GM21717 (cell line): ENCODE measurements at regions not wholly inside any gene's neighbourhood (a gene's known extent, or its start where the extent isn't known, plus 50 kb on each side); places are given as distances from the start of the nearest gene placed in this dataset.

ENCODE experiments used
- ATAC-seq: cut with Tn5 transposase; IDR thresholded peaks from one replicate; pipeline ENCODE4 v1.9.1; 2021; ENCODE audit warnings: mild to moderate bottlenecking, moderate library complexity; ENCODE audit not compliant: unreplicated experiment

DNA sequence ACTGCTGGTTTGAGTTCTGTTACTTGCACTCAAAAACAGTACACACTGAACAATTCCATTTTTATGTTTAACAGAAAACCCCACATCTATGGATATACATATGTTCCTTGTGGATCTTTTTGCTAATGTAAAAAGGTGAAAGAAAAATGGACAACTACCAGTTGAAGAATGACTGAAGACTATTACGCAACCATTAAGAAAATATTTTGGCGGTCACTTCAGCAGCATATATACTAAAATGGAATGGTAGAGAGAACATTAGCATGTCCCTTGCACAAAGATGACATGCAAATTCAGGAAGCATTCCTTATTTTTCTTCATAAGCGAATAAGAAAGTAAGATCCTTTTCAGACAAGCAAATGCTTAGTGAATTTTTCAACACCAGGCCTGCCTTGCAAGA lies 84.6 kb upstream of the FMR1 start:
- ATAC-seq = no peak

DNA sequence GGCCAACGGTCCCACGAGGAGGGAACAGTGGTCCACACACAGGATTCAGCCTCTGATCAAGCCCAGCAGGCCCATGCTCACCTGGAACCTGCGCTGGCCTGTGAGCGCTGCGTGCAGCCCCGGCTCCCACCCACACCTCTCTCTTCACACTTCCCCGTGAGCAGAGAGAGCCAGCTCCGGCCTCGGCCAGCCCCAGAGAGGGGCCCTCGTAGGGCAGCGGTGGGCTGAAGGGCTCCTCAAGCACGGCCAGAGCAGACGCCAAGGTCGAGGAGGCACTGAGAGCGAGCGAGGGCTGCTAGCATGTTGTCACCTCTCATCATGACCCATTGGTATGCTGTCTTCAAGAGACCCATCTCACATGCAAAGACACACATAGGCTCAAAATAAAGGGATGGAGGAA lies 83.0 kb upstream of the FMR1 start:
- no peak for ATAC-seq

- peak; percentile 77 for ATAC-seq
Measured at GRCh38 chrX:147832707-147833348, 78.9 kb upstream of the FMR1 start.

- ATAC-seq = no peak
Measured at GRCh38 chrX:147838465-147839131, 73.1 kb upstream of the FMR1 start.

GRCh38 chrX:147846676-147847075 lies 65.0 kb upstream of the FMR1 start:
- ATAC-seq = no peak

DNA sequence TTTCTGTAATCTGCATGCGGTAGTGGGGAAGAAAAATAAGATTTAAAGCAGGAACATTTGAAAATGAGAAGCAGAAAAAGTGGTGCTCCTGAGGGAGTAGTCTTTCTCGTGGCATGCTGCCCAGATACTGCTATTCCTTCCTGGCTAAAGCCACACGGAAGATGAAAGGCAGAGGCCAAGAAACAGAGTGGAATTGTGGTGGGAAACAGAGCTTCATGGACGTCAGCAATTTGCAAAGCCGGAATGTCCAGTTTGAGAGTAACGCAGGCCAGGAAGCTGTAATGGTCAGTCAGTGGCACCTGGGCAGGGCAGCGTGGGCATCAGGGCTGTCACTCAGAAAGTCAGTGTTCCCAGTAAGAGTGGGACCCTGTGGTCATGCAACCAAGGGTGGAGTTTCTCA lies 63.7 kb upstream of the FMR1 start:
- no peak for ATAC-seq

DNA sequence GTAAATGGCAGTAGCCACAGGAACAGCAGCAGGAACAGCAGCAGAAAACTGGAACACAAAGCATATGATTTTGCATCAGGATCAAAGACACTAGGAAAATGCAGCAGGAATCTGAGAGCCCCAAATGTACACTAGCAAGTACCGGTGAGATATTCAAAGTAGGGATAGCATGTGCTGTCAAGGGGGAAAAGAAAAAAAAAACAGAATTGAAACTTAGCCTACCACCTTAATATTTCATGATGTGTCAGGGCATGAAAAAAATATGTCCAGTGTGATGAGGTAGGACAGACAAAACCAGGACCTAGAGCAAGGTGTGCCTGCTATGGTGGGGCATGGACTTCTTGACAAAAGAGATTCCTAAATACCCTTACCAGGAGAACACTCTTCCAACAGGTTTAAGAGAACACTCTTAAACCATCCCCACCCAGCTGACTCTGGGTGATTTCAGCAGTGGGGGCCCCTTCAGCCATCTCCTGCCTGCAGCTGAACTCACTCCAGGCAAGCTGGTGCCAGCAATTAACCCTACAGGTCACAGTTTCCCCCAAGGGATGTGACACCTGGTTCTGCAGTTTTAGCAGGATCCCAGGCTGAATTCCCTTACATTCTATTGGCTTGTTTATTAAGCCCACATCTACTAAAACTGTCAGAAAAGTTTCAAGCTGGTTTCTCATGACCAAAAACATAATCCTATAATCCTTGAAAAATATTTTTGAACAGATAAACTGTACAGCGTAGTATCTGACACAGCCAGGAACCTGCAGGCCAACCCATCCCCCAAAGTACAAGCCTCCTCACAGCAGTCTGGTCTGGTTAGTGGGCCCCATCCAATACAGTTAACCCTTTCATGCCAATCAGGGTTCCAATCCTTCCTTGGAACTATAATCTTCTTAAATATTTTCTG lies 62.9 kb upstream of the FMR1 start:
- no peak for ATAC-seq

DNA sequence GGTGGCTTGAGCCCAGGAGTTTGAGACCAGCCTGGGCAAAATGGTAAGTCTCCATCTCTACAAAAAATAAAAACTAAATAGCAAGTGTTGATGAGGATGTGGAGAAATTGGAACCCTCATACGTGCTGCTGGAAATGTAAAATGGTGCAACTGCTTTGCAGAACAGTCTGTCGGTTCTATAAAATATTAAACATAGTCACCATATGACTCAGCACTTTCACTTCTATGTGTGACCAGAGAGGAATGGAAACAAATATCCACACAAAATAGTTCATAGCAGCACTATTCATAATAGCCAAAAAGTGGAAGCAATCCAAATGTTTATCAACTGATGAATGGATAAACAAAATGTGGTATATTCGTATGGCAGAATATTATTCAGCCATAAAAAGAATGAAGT lies 60.8 kb upstream of the FMR1 start:
- ATAC-seq = peak; percentile 58

DNA sequence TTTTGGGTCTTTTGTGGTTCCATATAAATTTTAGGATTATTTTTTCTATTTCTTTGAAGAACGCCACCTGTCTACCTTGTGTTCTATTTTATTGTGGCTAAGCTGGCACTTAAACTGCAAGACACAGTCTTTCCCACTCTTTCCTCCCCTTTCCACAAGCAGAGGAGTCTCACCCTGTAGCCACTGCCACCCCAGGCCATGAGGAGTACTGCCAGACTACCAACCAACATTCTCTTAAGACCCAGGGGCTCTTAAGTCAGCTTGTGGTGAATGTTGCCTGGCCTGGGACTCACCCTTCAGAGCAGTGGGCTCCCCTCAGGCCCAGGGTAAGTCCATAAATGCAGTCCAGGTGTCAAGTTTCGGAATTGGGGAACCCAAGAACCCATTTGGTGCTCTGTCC lies 58.0 kb upstream of the FMR1 start:
- no peak for ATAC-seq

DNA sequence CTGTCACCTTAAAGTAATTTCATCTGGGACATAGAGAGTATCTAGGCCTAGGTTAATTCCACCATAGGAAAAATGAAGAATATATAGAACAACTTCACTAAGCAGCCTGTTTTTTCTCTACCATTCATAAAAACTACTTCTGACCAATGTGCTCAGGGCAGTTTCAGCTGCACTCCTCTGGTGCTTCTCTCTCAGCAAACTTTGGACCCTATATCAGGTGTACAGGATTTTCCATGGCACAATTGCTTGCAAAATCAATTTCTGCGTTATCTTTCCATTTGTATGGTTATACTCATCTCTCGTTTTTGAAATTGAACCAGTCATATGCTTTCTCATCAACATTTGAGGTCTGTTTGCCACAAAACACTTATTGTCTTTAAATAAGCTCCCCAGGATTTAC lies 52.1 kb upstream of the FMR1 start:
- no peak for ATAC-seq
